Neural cell (in vitro differentiated cells): ENCODE measurements at regions not wholly inside any gene's neighbourhood (a gene's known extent, or its start where the extent isn't known, plus 50 kb on each side); places are given as distances from the start of the nearest gene placed in this dataset.

Experiments used
- H2AFZ ChIP-seq: fragments of 200-600, 300-800 bp; sonication (generic), shearing (Covaris generic); 2 replicates; pipeline ENCODE4 v1.6.0; 2014; ENCODE audit warnings: low read depth, mild to moderate bottlenecking, antibody characterized with exemption, low read length, moderate library complexity
- H3F3A ChIP-seq: fragments of 200-600 bp; shearing (Covaris generic); 2 replicates; pipeline ENCODE4 v1.6.1; 2016; ENCODE audit warnings: mild to moderate bottlenecking, moderate library complexity, mixed read lengths, antibody characterized with exemption, low read length; ENCODE audit not compliant: insufficient read depth, poor library complexity, severe bottlenecking
- H3K27ac ChIP-seq: fragments of 200-600, 300-800 bp; sonication (generic), shearing (Covaris generic); 2 replicates; pipeline ENCODE4 v1.5.1; 2014; ENCODE audit warnings: mild to moderate bottlenecking, low read length, moderate library complexity
- H3K27me3 ChIP-seq: fragments of 300-800, 200-600 bp; sonication (generic), shearing (Covaris generic); 2 replicates; pipeline ENCODE4 v1.6.0; 2014; ENCODE audit warnings: mild to moderate bottlenecking, low read depth, low read length, moderate library complexity; ENCODE audit not compliant: insufficient read depth
- H3K36me3 ChIP-seq: fragments of 300-800, 200-600 bp; sonication (generic), shearing (Covaris generic); 2 replicates; pipeline ENCODE4 v1.5.1; 2014; ENCODE audit warnings: mild to moderate bottlenecking, antibody characterized with exemption, low read length, moderate library complexity; ENCODE audit not compliant: insufficient read depth
- H3K4me2 ChIP-seq: fragments of 300-800, 200-600 bp; sonication (generic), shearing (Covaris generic); 2 replicates; pipeline ENCODE4 v1.6.0; 2014; ENCODE audit warnings: mild to moderate bottlenecking, low read length
- H3K4me3 ChIP-seq: fragments of 300-800, 200-600 bp; sonication (generic), shearing (Covaris generic); 2 replicates; pipeline ENCODE4 v1.5.1; 2014; ENCODE audit warnings: mild to moderate bottlenecking, low read length, moderate library complexity
- H3K79me2 ChIP-seq: fragments of 200-600 bp; shearing (Covaris generic); replicated peaks from 2 replicates; pipeline ENCODE4 v1.6.0; 2014; ENCODE audit warnings: mild to moderate bottlenecking, low read length, moderate library complexity; ENCODE audit not compliant: insufficient read depth
- H3K9ac ChIP-seq: fragments of 300-800, 200-600 bp; sonication (generic), shearing (Covaris generic); 2 replicates; pipeline ENCODE4 v1.6.1; 2016; ENCODE audit warnings: mild to moderate bottlenecking, low read length, mixed read lengths
- H3K9me2 ChIP-seq: fragments of 200-600 bp; shearing (Covaris generic); 2 replicates; pipeline ENCODE4 v1.6.1; 2016; ENCODE audit warnings: mild to moderate bottlenecking, low read length, mixed read lengths; ENCODE audit not compliant: insufficient read depth
- H3K9me3 ChIP-seq: fragments of 200-600, 300-800 bp; sonication (generic), shearing (Covaris generic); 2 replicates; pipeline ENCODE4 v1.6.1; 2016; ENCODE audit warnings: mild to moderate bottlenecking, mixed run types, low read length, moderate library complexity, mixed read lengths
- H4K20me1 ChIP-seq: fragments of 200-600 bp; shearing (Covaris generic); 2 replicates; pipeline ENCODE4 v1.6.1; 2016; ENCODE audit warnings: mild to moderate bottlenecking, mixed run types; ENCODE audit not compliant: insufficient read depth
- EP300 ChIP-seq: fragments of 450-650 bp; conservative IDR thresholded peaks from 2 replicates; pipeline ENCODE4 v1.6.1; 2014; ENCODE audit warnings: antibody characterized with exemption, mild to moderate bottlenecking, moderate library complexity; ENCODE audit not compliant: poor library complexity, severe bottlenecking
- EZH2 ChIP-seq: fragments of 200-600, 300-800 bp; shearing (Covaris generic), sonication (generic); IDR thresholded peaks from 2 replicates; pipeline ENCODE4 v1.6.1; 2014; ENCODE audit warnings: antibody characterized with exemption, low read length, borderline replicate concordance, mild to moderate bottlenecking; ENCODE audit not compliant: insufficient read depth, poor library complexity, severe bottlenecking
- MXI1 ChIP-seq: fragments of 450-650 bp; conservative IDR thresholded peaks from 2 replicates; pipeline ENCODE4 v1.6.1; 2014; ENCODE audit warnings: antibody characterized with exemption, mild to moderate bottlenecking; ENCODE audit not compliant: poor library complexity, severe bottlenecking
- POLR2AphosphoS5 ChIP-seq: IDR thresholded peaks from 2 replicates; pipeline ENCODE4 v1.6.1; 2012
- RAD21 ChIP-seq: fragments of 450-650 bp; conservative IDR thresholded peaks from 2 replicates; pipeline ENCODE4 v1.6.1; 2014; ENCODE audit warnings: antibody characterized with exemption, mild to moderate bottlenecking, moderate library complexity
- REST ChIP-seq: IDR thresholded peaks from 2 replicates; pipeline ENCODE4 v1.6.1; 2012; ENCODE audit warnings: borderline replicate concordance
- SMC3 ChIP-seq: fragments of 450-650 bp; conservative IDR thresholded peaks from 2 replicates; pipeline ENCODE4 v1.6.1; 2014; ENCODE audit warnings: antibody characterized with exemption, mild to moderate bottlenecking, moderate library complexity; ENCODE audit not compliant: poor library complexity
- TAF1 ChIP-seq: IDR thresholded peaks from 2 replicates; pipeline ENCODE4 v1.6.1; 2012; ENCODE audit warnings: low read depth
- TF ChIP-seq, protein P1 (sequence below): fragments of 450-650 bp; IDR thresholded peaks from 2 replicates; pipeline ENCODE4 v1.5.1; 2014; ENCODE audit warnings: antibody characterized with exemption, mild to moderate bottlenecking, moderate library complexity; ENCODE audit not compliant: poor library complexity, severe bottlenecking

GRCh38 chr14:38404100-38404541, 148.2 kb upstream of the CLEC14A start:
- no peak overlapping the region for H2AFZ ChIP-seq
- H3K27me3 ChIP-seq, result no peaks in the 10 kb centered on the region
- H3K27ac ChIP-seq, result no peak overlapping the region
- no peaks in the 10 kb centered on the region for H3K9me3 ChIP-seq
- H3F3A ChIP-seq, result peaks cover 4% of the 10 kb centered on the region
- no peaks in the 10 kb centered on the region for H3K36me3 ChIP-seq
- no peaks in the 10 kb centered on the region for H3K9me2 ChIP-seq
- no peak overlapping the region for H3K4me2 ChIP-seq
- H3K4me3 ChIP-seq, result no peak overlapping the region
- no peak overlapping the region for H3K9ac ChIP-seq
- TF ChIP-seq SMC3 (no peak), POLR2AphosphoS5 (no peak), EZH2 (no peak), MXI1 (no peak), REST (no peak), TAF1 (no peak), RAD21 (no peak), EP300 (no peak)
- TF ChIP-seq, protein P1, sequence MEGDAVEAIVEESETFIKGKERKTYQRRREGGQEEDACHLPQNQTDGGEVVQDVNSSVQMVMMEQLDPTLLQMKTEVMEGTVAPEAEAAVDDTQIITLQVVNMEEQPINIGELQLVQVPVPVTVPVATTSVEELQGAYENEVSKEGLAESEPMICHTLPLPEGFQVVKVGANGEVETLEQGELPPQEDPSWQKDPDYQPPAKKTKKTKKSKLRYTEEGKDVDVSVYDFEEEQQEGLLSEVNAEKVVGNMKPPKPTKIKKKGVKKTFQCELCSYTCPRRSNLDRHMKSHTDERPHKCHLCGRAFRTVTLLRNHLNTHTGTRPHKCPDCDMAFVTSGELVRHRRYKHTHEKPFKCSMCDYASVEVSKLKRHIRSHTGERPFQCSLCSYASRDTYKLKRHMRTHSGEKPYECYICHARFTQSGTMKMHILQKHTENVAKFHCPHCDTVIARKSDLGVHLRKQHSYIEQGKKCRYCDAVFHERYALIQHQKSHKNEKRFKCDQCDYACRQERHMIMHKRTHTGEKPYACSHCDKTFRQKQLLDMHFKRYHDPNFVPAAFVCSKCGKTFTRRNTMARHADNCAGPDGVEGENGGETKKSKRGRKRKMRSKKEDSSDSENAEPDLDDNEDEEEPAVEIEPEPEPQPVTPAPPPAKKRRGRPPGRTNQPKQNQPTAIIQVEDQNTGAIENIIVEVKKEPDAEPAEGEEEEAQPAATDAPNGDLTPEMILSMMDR, result no peak
- no peaks in the 10 kb centered on the region for H4K20me1 ChIP-seq
- no peaks in the 10 kb centered on the region for H3K79me2 ChIP-seq

DNA sequence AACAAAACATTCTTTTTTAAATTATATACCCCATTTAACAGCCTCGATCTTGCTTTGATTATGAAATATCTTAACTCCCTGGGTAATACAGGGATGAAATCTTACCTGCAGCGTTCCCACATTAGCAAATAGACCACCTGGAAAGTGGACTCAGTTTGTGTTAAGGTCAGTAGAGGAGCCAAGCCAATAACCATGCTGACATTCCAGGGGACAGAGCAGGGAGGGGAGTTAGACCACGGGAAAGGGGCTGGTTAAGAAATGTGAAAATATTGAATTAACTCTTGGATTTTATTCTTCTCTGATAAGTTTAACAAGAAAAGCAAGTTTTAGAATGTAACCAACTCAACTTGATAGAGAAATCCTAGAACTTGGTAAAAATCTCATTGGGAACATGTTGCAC, 144.9 kb upstream of the CLEC14A start:
- TF ChIP-seq EZH2 (no peak), SMC3 (no peak), EP300 (no peak), REST (no peak), RAD21 (no peak), MXI1 (no peak), POLR2AphosphoS5 (no peak), TAF1 (no peak)
- TF ChIP-seq, protein P1, result no peak
- Histone ChIP-seq H3K27ac (no peak overlapping the region), H3K79me2 (no peaks in the 10 kb centered on the region), H3K9me3 (no peaks in the 10 kb centered on the region), H2AFZ (no peak overlapping the region), H3K36me3 (no peaks in the 10 kb centered on the region), H4K20me1 (no peaks in the 10 kb centered on the region), H3F3A (no peaks in the 10 kb centered on the region), H3K4me2 (no peak overlapping the region), H3K27me3 (no peaks in the 10 kb centered on the region), H3K9me2 (no peaks in the 10 kb centered on the region), H3K4me3 (no peak overlapping the region), H3K9ac (no peak overlapping the region)
